Fibroblast of lung (primary cell): ENCODE measurements at regions not wholly inside any gene's neighbourhood (a gene's known extent, or its start where the extent isn't known, plus 50 kb on each side); places are given as distances from the start of the nearest gene placed in this dataset.

Experiments
- DNase-seq, 2 donors: peaks; one replicate each; pipeline versions ENCODE4 v3.0.0 to v3.0.0-alpha.2; 2010; ENCODE audit warnings: low read depth in 2 of 2
- H2AFZ ChIP-seq: 2 replicates; pipeline ENCODE4 v1.5.1; 2012; ENCODE audit warnings: low read length, control low read depth, inconsistent platforms
- H3K27ac ChIP-seq: 2 replicates; pipeline ENCODE4 v1.5.1; 2011; ENCODE audit warnings: low read length, control low read depth; ENCODE audit not compliant: insufficient read depth
- H3K27me3 ChIP-seq: 2 replicates; pipeline ENCODE4 v1.5.1; 2011; ENCODE audit warnings: mild to moderate bottlenecking, low read length; ENCODE audit not compliant: control insufficient read depth, insufficient read depth
- H3K36me3 ChIP-seq: 2 replicates; pipeline ENCODE4 v1.5.1; 2011; ENCODE audit warnings: low read length; ENCODE audit not compliant: control insufficient read depth, insufficient read depth
- H3K4me1 ChIP-seq: 2 replicates; pipeline ENCODE4 v1.5.1; 2011; ENCODE audit warnings: low read length; ENCODE audit not compliant: control insufficient read depth, insufficient read depth; ENCODE audit errors: extremely low read depth
- H3K4me2 ChIP-seq: 2 replicates; pipeline ENCODE4 v1.5.1; 2011; ENCODE audit warnings: low read length, control low read depth; ENCODE audit not compliant: insufficient read depth; ENCODE audit errors: extremely low read depth
- H3K4me3 ChIP-seq, 4 experiments: fragments of 200-600 bp in 1 of 4; sonication (generic) in 1 of 4; replicated peaks in 1 of 4; 2 replicates each; pipeline ENCODE4 v1.5.1; 2011 to 2016; ENCODE audit warnings: low read length in 4 of 4, low read depth in 3 of 4, mild to moderate bottlenecking in 3 of 4, control low read depth in 2 of 4, inconsistent platforms in 1 of 4, mixed read lengths in 1 of 4; ENCODE audit not compliant: insufficient read depth in 1 of 4; ENCODE audit errors: control extremely low read depth in 1 of 4
- H3K79me2 ChIP-seq: 2 replicates; pipeline ENCODE4 v1.5.1; 2012; ENCODE audit warnings: mild to moderate bottlenecking, low read length, inconsistent platforms; ENCODE audit not compliant: control insufficient read depth, insufficient read depth
- H3K9ac ChIP-seq: 2 replicates; pipeline ENCODE4 v1.5.1; 2011; ENCODE audit warnings: mild to moderate bottlenecking, low read length, control low read depth; ENCODE audit not compliant: insufficient read depth
- H3K9me3 ChIP-seq: 2 replicates; pipeline ENCODE4 v1.5.1; 2012; ENCODE audit warnings: low read depth, low read length; ENCODE audit not compliant: control insufficient read depth, insufficient read depth
- H4K20me1 ChIP-seq: 2 replicates; pipeline ENCODE4 v1.5.1; 2011; ENCODE audit warnings: low read length; ENCODE audit not compliant: control insufficient read depth, insufficient read depth; ENCODE audit errors: extremely low read depth
- EZH2 ChIP-seq: IDR thresholded peaks from 2 replicates; pipeline ENCODE4 v1.5.1; 2012; ENCODE audit warnings: low read length, control low read depth, mild to moderate bottlenecking; ENCODE audit errors: missing control alignments
- TF ChIP-seq, protein P1 (sequence below), 2 donors: IDR thresholded peaks in 1 of 2; conservative IDR thresholded peaks in 1 of 2; 1 replicate in 1 of 2; 2 replicates in 1 of 2; pipeline ENCODE4 v1.5.1; 2011 to 2012; ENCODE audit warnings: low read length in 2 of 2, control low read depth in 1 of 2, inconsistent platforms in 1 of 2, low read depth in 1 of 2, mild to moderate bottlenecking in 1 of 2

DNA sequence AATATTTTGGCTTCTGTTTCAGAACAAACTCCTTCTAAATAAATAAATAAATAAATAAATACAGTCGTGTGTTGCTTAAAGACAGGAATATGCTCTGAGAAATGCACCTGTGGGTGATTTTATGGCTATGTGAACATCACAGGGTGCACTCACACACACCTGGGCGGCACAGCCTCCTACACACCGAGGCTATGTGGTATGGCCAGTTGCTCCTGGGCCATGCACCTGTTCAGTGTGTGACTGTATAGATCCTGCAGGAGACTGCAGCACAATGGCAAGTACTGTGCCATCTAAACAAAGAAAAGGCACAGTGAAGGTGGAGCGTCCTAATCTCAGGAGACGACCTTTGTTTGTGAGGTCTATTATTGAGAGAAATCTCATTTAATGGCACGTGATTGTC is 1281.1 kb downstream of the TBC1D22A start:
- no peaks in the 10 kb centered on the region for H3K79me2 ChIP-seq
- H3K27ac ChIP-seq, result no peak overlapping the region
- no peak for DNase-seq
- no peak overlapping the region for H3K4me2 ChIP-seq
- H3K36me3 ChIP-seq, result no peaks in the 10 kb centered on the region
- H3K4me1 ChIP-seq, result no peaks in the 10 kb centered on the region
- H3K9me3 ChIP-seq, result no peaks in the 10 kb centered on the region
- no peak for TF ChIP-seq EZH2
- TF ChIP-seq, protein P1, sequence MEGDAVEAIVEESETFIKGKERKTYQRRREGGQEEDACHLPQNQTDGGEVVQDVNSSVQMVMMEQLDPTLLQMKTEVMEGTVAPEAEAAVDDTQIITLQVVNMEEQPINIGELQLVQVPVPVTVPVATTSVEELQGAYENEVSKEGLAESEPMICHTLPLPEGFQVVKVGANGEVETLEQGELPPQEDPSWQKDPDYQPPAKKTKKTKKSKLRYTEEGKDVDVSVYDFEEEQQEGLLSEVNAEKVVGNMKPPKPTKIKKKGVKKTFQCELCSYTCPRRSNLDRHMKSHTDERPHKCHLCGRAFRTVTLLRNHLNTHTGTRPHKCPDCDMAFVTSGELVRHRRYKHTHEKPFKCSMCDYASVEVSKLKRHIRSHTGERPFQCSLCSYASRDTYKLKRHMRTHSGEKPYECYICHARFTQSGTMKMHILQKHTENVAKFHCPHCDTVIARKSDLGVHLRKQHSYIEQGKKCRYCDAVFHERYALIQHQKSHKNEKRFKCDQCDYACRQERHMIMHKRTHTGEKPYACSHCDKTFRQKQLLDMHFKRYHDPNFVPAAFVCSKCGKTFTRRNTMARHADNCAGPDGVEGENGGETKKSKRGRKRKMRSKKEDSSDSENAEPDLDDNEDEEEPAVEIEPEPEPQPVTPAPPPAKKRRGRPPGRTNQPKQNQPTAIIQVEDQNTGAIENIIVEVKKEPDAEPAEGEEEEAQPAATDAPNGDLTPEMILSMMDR (conservative IDR thresholded peaks at IDR 0.05 in 1 of 2, IDR thresholded peaks at IDR 0.05 in 1 of 2; ENCODE audit: low read depth in 1 of 2, low read length in 2 of 2), result no peak
- no peak overlapping the region for H3K4me3 ChIP-seq
- H2AFZ ChIP-seq, result no peak overlapping the region
- H3K9ac ChIP-seq, result no peak overlapping the region
- H3K27me3 ChIP-seq, result no peaks in the 10 kb centered on the region
- H4K20me1 ChIP-seq, result no peaks in the 10 kb centered on the region

DNA sequence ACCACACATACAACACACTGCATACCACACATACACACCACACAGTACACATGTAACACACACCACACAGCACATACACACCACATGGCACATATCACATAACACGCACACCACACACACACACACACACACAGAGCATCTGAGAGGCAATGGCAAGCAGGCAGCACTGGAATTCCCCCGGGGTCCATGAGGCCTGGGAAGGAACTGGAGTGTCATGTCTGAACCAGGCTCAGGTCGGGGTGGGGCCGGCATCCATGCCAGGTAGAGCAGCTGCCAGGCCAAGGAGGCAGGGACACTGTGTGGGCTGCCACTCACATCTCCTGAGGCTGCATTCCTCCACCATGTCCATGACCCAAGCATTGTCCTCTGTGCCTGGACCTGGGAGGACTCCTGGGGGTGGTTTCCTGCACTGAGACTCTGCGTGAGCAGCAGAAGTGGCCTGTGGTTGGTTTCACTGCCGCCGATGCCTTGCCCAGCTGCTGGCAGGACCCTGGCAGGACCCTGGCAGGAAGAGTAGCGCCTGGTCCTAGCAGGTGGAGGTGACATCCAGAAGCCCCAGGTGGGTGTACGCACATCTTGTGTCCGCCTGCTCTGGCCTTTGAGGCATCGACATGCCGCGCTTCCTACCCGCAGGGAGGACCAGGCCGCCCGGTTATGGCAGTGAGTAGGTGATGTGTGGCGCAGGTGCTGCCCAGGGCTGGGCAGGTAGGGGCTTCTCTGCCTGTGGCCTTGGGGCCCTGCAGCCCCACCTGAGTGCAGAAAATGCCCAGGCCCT is 1280.4 kb downstream of the TBC1D22A start:
- Histone ChIP-seq H3K36me3 (no peaks in the 10 kb centered on the region), H3K9me3 (no peaks in the 10 kb centered on the region), H3K79me2 (no peaks in the 10 kb centered on the region), H3K27me3 (no peaks in the 10 kb centered on the region), H2AFZ (no peak overlapping the region), H4K20me1 (no peaks in the 10 kb centered on the region), H3K4me3 (no peak overlapping the region), H3K4me2 (no peak overlapping the region), H3K9ac (no peak overlapping the region), H3K4me1 (no peaks in the 10 kb centered on the region), H3K27ac (no peak overlapping the region)
- TF ChIP-seq, protein P1 (conservative IDR thresholded peaks at IDR 0.05 in 1 of 2, IDR thresholded peaks at IDR 0.05 in 1 of 2; ENCODE audit: low read depth in 1 of 2, low read length in 2 of 2), result no peak
- no peak for TF ChIP-seq EZH2
- no peak for DNase-seq

DNA sequence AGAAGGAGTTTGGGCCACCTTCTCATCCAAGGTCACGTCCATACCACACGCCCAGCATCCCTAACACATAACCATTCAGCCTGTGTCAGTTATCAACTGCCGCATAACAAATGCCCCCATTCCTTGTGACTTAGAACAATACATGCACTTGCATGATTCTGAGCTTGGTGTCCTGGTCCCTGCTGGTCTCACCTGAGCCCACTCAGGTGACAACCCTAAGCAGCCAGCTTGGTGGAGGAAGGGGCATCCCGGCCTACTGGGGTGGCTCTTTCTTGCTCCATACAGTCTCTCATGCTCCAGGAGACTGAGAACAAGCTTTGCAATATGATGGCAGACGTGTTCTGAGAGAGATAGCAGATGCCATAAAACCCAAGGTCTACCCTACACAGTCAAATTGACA is 1276.9 kb downstream of the TBC1D22A start:
- no peaks in the 10 kb centered on the region for H4K20me1 ChIP-seq
- H3K4me3 ChIP-seq, result no peak overlapping the region
- TF ChIP-seq EZH2, result no peak
- TF ChIP-seq, protein P1 (conservative IDR thresholded peaks at IDR 0.05 in 1 of 2, IDR thresholded peaks at IDR 0.05 in 1 of 2; ENCODE audit: low read depth in 1 of 2, low read length in 2 of 2), result no peak
- no peaks in the 10 kb centered on the region for H3K36me3 ChIP-seq
- H3K27me3 ChIP-seq, result no peaks in the 10 kb centered on the region
- no peak overlapping the region for H3K9ac ChIP-seq
- no peak overlapping the region for H3K4me2 ChIP-seq
- H3K9me3 ChIP-seq, result no peaks in the 10 kb centered on the region
- no peak for DNase-seq
- H2AFZ ChIP-seq, result no peak overlapping the region
- no peak overlapping the region for H3K27ac ChIP-seq
- no peaks in the 10 kb centered on the region for H3K79me2 ChIP-seq
- H3K4me1 ChIP-seq, result no peaks in the 10 kb centered on the region
